ENCODE measurements at regions not wholly inside any gene's neighbourhood (a gene's known extent, or its start where the extent isn't known, plus 50 kb on each side); places are given as distances from the start of the nearest gene placed in this dataset.

DNA sequence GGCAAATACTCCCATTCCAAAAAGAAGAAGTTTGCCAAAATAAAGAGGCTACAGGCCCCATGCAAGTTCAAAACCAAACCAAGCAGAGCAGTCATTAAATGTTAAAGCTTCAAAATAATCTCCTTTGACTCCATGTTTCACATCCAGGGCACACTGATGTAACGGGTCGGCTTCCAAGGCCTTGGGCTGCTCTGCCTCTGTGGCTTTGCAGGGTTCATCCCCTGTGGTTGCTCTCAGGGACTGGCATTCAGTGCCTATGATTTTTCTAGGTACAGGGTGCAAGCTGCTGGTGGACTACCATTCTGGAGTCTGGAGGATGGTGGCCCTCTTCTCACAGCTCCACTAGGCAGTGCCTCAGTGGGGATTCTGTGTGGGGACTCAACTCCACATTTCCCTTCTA is 971.6 kb upstream of the MBL2 start:
- TF ChIP-seq CTCF (IDR thresholded peaks at IDR 0.05) (no peak), POLR2A (IDR thresholded peaks at IDR 0.05) (no peak)
